Neural cell (in vitro differentiated cells): ENCODE measurements at regions not wholly inside any gene's neighbourhood (a gene's known extent, or its start where the extent isn't known, plus 50 kb on each side); places are given as distances from the start of the nearest gene placed in this dataset.

Source experiments
- H2AFZ ChIP-seq: fragments of 200-600, 300-800 bp; sonication (generic), shearing (Covaris generic); 2 replicates; pipeline ENCODE4 v1.6.0; 2014; ENCODE audit warnings: low read depth, mild to moderate bottlenecking, antibody characterized with exemption, low read length, moderate library complexity
- H3F3A ChIP-seq: fragments of 200-600 bp; shearing (Covaris generic); 2 replicates; pipeline ENCODE4 v1.6.1; 2016; ENCODE audit warnings: mild to moderate bottlenecking, moderate library complexity, mixed read lengths, antibody characterized with exemption, low read length; ENCODE audit not compliant: insufficient read depth, poor library complexity, severe bottlenecking
- H3K27ac ChIP-seq: fragments of 200-600, 300-800 bp; sonication (generic), shearing (Covaris generic); 2 replicates; pipeline ENCODE4 v1.5.1; 2014; ENCODE audit warnings: mild to moderate bottlenecking, low read length, moderate library complexity
- H3K27me3 ChIP-seq: fragments of 300-800, 200-600 bp; sonication (generic), shearing (Covaris generic); 2 replicates; pipeline ENCODE4 v1.6.0; 2014; ENCODE audit warnings: mild to moderate bottlenecking, low read depth, low read length, moderate library complexity; ENCODE audit not compliant: insufficient read depth
- H3K36me3 ChIP-seq: fragments of 300-800, 200-600 bp; sonication (generic), shearing (Covaris generic); 2 replicates; pipeline ENCODE4 v1.5.1; 2014; ENCODE audit warnings: mild to moderate bottlenecking, antibody characterized with exemption, low read length, moderate library complexity; ENCODE audit not compliant: insufficient read depth
- H3K4me2 ChIP-seq: fragments of 300-800, 200-600 bp; sonication (generic), shearing (Covaris generic); 2 replicates; pipeline ENCODE4 v1.6.0; 2014; ENCODE audit warnings: mild to moderate bottlenecking, low read length
- H3K4me3 ChIP-seq: fragments of 300-800, 200-600 bp; sonication (generic), shearing (Covaris generic); 2 replicates; pipeline ENCODE4 v1.5.1; 2014; ENCODE audit warnings: mild to moderate bottlenecking, low read length, moderate library complexity
- H3K79me2 ChIP-seq: fragments of 200-600 bp; shearing (Covaris generic); replicated peaks from 2 replicates; pipeline ENCODE4 v1.6.0; 2014; ENCODE audit warnings: mild to moderate bottlenecking, low read length, moderate library complexity; ENCODE audit not compliant: insufficient read depth
- H3K9ac ChIP-seq: fragments of 300-800, 200-600 bp; sonication (generic), shearing (Covaris generic); 2 replicates; pipeline ENCODE4 v1.6.1; 2016; ENCODE audit warnings: mild to moderate bottlenecking, low read length, mixed read lengths
- H3K9me2 ChIP-seq: fragments of 200-600 bp; shearing (Covaris generic); 2 replicates; pipeline ENCODE4 v1.6.1; 2016; ENCODE audit warnings: mild to moderate bottlenecking, low read length, mixed read lengths; ENCODE audit not compliant: insufficient read depth
- H3K9me3 ChIP-seq: fragments of 200-600, 300-800 bp; sonication (generic), shearing (Covaris generic); 2 replicates; pipeline ENCODE4 v1.6.1; 2016; ENCODE audit warnings: mild to moderate bottlenecking, mixed run types, low read length, moderate library complexity, mixed read lengths
- H4K20me1 ChIP-seq: fragments of 200-600 bp; shearing (Covaris generic); 2 replicates; pipeline ENCODE4 v1.6.1; 2016; ENCODE audit warnings: mild to moderate bottlenecking, mixed run types; ENCODE audit not compliant: insufficient read depth
- EP300 ChIP-seq: fragments of 450-650 bp; conservative IDR thresholded peaks from 2 replicates; pipeline ENCODE4 v1.6.1; 2014; ENCODE audit warnings: antibody characterized with exemption, mild to moderate bottlenecking, moderate library complexity; ENCODE audit not compliant: poor library complexity, severe bottlenecking
- EZH2 ChIP-seq: fragments of 200-600, 300-800 bp; shearing (Covaris generic), sonication (generic); IDR thresholded peaks from 2 replicates; pipeline ENCODE4 v1.6.1; 2014; ENCODE audit warnings: antibody characterized with exemption, low read length, borderline replicate concordance, mild to moderate bottlenecking; ENCODE audit not compliant: insufficient read depth, poor library complexity, severe bottlenecking
- MXI1 ChIP-seq: fragments of 450-650 bp; conservative IDR thresholded peaks from 2 replicates; pipeline ENCODE4 v1.6.1; 2014; ENCODE audit warnings: antibody characterized with exemption, mild to moderate bottlenecking; ENCODE audit not compliant: poor library complexity, severe bottlenecking
- POLR2AphosphoS5 ChIP-seq: IDR thresholded peaks from 2 replicates; pipeline ENCODE4 v1.6.1; 2012
- RAD21 ChIP-seq: fragments of 450-650 bp; conservative IDR thresholded peaks from 2 replicates; pipeline ENCODE4 v1.6.1; 2014; ENCODE audit warnings: antibody characterized with exemption, mild to moderate bottlenecking, moderate library complexity
- SMC3 ChIP-seq: fragments of 450-650 bp; conservative IDR thresholded peaks from 2 replicates; pipeline ENCODE4 v1.6.1; 2014; ENCODE audit warnings: antibody characterized with exemption, mild to moderate bottlenecking, moderate library complexity; ENCODE audit not compliant: poor library complexity
- TAF1 ChIP-seq: IDR thresholded peaks from 2 replicates; pipeline ENCODE4 v1.6.1; 2012; ENCODE audit warnings: low read depth
- TF ChIP-seq, protein P1 (sequence below): fragments of 450-650 bp; IDR thresholded peaks from 2 replicates; pipeline ENCODE4 v1.5.1; 2014; ENCODE audit warnings: antibody characterized with exemption, mild to moderate bottlenecking, moderate library complexity; ENCODE audit not compliant: poor library complexity, severe bottlenecking
- TF ChIP-seq, protein P2 (sequence below): IDR thresholded peaks from 2 replicates; pipeline ENCODE4 v1.6.1; 2012; ENCODE audit warnings: borderline replicate concordance

DNA sequence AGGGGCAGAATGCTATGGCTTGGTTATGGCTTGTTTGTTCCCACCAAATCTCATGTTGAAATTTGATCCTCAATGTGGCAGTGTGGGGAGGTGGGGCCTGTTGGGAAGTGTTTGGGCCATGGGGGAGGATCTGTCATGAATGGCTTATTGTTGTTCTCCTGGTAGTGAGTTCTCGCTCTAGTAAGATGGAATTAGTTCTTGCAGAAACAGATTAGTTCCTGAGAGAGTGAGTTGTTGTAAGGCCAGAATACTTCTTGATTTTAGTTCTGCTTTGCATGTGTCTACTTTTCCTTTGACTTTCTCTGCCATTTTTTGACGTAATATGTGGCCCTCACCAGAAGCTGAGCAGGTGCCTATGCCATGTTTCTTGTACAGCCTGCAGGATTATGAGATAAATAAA is 188.2 kb downstream of the KIF20B start:
- Histone ChIP-seq H3K79me2 (no peaks in the 10 kb centered on the region), H3K9me3 (no peaks in the 10 kb centered on the region), H3K4me3 (no peak overlapping the region), H2AFZ (no peak overlapping the region), H3K36me3 (no peaks in the 10 kb centered on the region), H3K27me3 (no peaks in the 10 kb centered on the region), H3K9ac (no peak overlapping the region), H3K4me2 (no peak overlapping the region), H4K20me1 (no peaks in the 10 kb centered on the region), H3K9me2 (no peaks in the 10 kb centered on the region), H3F3A (no peaks in the 10 kb centered on the region), H3K27ac (no peak overlapping the region)
- TF ChIP-seq EP300 (no peak), SMC3 (no peak), MXI1 (no peak), TAF1 (no peak), EZH2 (no peak), RAD21 (no peak), POLR2AphosphoS5 (no peak)
- TF ChIP-seq, protein P1, sequence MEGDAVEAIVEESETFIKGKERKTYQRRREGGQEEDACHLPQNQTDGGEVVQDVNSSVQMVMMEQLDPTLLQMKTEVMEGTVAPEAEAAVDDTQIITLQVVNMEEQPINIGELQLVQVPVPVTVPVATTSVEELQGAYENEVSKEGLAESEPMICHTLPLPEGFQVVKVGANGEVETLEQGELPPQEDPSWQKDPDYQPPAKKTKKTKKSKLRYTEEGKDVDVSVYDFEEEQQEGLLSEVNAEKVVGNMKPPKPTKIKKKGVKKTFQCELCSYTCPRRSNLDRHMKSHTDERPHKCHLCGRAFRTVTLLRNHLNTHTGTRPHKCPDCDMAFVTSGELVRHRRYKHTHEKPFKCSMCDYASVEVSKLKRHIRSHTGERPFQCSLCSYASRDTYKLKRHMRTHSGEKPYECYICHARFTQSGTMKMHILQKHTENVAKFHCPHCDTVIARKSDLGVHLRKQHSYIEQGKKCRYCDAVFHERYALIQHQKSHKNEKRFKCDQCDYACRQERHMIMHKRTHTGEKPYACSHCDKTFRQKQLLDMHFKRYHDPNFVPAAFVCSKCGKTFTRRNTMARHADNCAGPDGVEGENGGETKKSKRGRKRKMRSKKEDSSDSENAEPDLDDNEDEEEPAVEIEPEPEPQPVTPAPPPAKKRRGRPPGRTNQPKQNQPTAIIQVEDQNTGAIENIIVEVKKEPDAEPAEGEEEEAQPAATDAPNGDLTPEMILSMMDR, result no peak
- TF ChIP-seq, protein P2, sequence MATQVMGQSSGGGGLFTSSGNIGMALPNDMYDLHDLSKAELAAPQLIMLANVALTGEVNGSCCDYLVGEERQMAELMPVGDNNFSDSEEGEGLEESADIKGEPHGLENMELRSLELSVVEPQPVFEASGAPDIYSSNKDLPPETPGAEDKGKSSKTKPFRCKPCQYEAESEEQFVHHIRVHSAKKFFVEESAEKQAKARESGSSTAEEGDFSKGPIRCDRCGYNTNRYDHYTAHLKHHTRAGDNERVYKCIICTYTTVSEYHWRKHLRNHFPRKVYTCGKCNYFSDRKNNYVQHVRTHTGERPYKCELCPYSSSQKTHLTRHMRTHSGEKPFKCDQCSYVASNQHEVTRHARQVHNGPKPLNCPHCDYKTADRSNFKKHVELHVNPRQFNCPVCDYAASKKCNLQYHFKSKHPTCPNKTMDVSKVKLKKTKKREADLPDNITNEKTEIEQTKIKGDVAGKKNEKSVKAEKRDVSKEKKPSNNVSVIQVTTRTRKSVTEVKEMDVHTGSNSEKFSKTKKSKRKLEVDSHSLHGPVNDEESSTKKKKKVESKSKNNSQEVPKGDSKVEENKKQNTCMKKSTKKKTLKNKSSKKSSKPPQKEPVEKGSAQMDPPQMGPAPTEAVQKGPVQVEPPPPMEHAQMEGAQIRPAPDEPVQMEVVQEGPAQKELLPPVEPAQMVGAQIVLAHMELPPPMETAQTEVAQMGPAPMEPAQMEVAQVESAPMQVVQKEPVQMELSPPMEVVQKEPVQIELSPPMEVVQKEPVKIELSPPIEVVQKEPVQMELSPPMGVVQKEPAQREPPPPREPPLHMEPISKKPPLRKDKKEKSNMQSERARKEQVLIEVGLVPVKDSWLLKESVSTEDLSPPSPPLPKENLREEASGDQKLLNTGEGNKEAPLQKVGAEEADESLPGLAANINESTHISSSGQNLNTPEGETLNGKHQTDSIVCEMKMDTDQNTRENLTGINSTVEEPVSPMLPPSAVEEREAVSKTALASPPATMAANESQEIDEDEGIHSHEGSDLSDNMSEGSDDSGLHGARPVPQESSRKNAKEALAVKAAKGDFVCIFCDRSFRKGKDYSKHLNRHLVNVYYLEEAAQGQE, result no peak

DNA sequence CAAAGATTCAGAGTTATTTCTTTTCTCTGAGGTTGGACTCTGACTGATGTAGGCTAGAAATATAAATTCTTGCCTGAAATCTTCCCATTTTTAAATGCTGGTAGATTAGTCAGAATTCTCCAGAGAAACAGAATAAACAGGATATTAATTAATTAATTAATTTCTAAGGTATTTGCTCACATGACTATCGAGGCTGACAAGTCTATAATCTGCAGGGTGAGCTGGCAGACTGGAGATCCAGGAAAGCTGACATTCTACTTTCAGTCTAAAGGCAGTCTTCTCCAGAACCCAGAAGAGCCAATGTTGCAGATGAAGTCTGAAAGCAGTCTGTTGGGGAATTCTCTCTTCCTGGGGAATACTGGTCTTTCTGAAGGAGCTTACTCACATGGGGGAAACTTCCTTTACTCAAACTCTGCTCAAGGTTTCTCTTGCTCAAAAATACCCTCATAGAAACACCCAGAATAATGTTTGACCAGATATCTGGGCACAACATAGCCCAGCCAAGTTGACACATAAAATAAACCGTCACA is 189.7 kb downstream of the KIF20B start:
- Histone ChIP-seq H3K79me2 (no peaks in the 10 kb centered on the region), H3K27ac (no peak overlapping the region), H3K4me3 (no peak overlapping the region), H3K9me3 (no peaks in the 10 kb centered on the region), H3K36me3 (no peaks in the 10 kb centered on the region), H3F3A (no peaks in the 10 kb centered on the region), H3K27me3 (no peaks in the 10 kb centered on the region), H3K9me2 (no peaks in the 10 kb centered on the region), H4K20me1 (no peaks in the 10 kb centered on the region), H3K9ac (no peak overlapping the region), H2AFZ (no peak overlapping the region), H3K4me2 (no peak overlapping the region)
- TF ChIP-seq RAD21 (no peak), SMC3 (no peak), EP300 (no peak), EZH2 (no peak), TAF1 (no peak), POLR2AphosphoS5 (no peak), MXI1 (no peak)
- TF ChIP-seq, protein P2, result no peak
- TF ChIP-seq, protein P1, result no peak
